SK-N-SH (cell line): ENCODE measurements at regions not wholly inside any gene's neighbourhood (a gene's known extent, or its start where the extent isn't known, plus 50 kb on each side); places are given as distances from the start of the nearest gene placed in this dataset.

Source experiments
- CTCF ChIA-PET: fragments of 300-600, 350-600 bp; formaldehyde crosslinking; extraction: SDS; loops from one replicate; lab custom pipeline; 2021; lab: Yijun Ruan, JAX
- POLR2A ChIA-PET: fragments of 350-600 bp; sonication (Branson Sonifier 250); formaldehyde crosslinking; extraction: SDS; loops from one replicate; lab custom pipeline; 2020; ENCODE audit warnings: antibody characterized with exemption, inconsistent platforms; lab: Yijun Ruan, JAX
- DNase-seq: peaks from one replicate; pipeline ENCODE4 v3.0.0; 2012
- H2AFZ ChIP-seq: fragments of 200-600 bp; sonication (generic); 2 replicates; pipeline ENCODE4 v1.8.1; 2016; ENCODE audit warnings: antibody characterized with exemption, mild to moderate bottlenecking, low read depth
- H3F3A ChIP-seq: fragments of 200-600 bp; sonication (generic); replicated peaks from 2 replicates; pipeline ENCODE3; 2016; ENCODE audit warnings: antibody characterized with exemption, mild to moderate bottlenecking; ENCODE audit not compliant: insufficient read depth
- H3K27ac ChIP-seq, 2 experiments: fragments of 200-500 bp in 1 of 2; fragments of 200-600 bp in 1 of 2; sonication (Bioruptor generic) in 1 of 2; sonication (generic), shearing (Covaris generic) in 1 of 2; 2 replicates each; pipeline versions ENCODE4 v1.5.1 to v1.6.1; 2014 to 2016; ENCODE audit warnings: low read depth in 2 of 2, inconsistent platforms in 1 of 2, low read length in 1 of 2, mild to moderate bottlenecking in 1 of 2, mixed read lengths in 1 of 2
- H3K27me3 ChIP-seq: fragments of 200-600 bp; sonication (generic), shearing (Covaris generic); 2 replicates; pipeline ENCODE4 v1.6.1; 2016; ENCODE audit warnings: mixed run types; ENCODE audit not compliant: insufficient read depth
- H3K36me3 ChIP-seq, 2 experiments: fragments of 200-500 bp in 1 of 2; fragments of 200-600 bp in 1 of 2; sonication (Bioruptor generic) in 1 of 2; sonication (generic) in 1 of 2; replicated peaks in 1 of 2; 2 replicates each; pipeline versions ENCODE3 to v1.5.1; 2014 to 2016; ENCODE audit warnings: low read length in 1 of 2, mild to moderate bottlenecking in 1 of 2; ENCODE audit not compliant: insufficient read depth in 2 of 2, control insufficient read depth in 1 of 2
- H3K4me1 ChIP-seq, 2 experiments: fragments of 200-500 bp in 1 of 2; fragments of 200-600 bp in 1 of 2; sonication (Bioruptor generic) in 1 of 2; sonication (generic), shearing (Covaris generic) in 1 of 2; 2 replicates each; pipeline versions ENCODE4 v1.5.1 to v1.6.1; 2014 to 2016; ENCODE audit warnings: low read depth in 1 of 2, low read length in 1 of 2, mixed run types in 1 of 2; ENCODE audit not compliant: insufficient read depth in 2 of 2, control insufficient read depth in 1 of 2
- H3K4me2 ChIP-seq: fragments of 200-600 bp; sonication (generic), shearing (Covaris generic); 2 replicates; pipeline ENCODE4 v1.6.1; 2017; ENCODE audit warnings: mixed run types
- H3K4me3 ChIP-seq, 2 experiments: fragments of 200-500 bp in 1 of 2; fragments of 200-600 bp in 1 of 2; sonication (Bioruptor generic) in 1 of 2; sonication (generic), shearing (Covaris generic) in 1 of 2; 2 replicates each; pipeline versions ENCODE4 v1.5.1 to v1.8.1; 2014 to 2016; ENCODE audit warnings: low read depth in 2 of 2, inconsistent platforms in 1 of 2, low read length in 1 of 2, mild to moderate bottlenecking in 1 of 2, mixed read lengths in 1 of 2, moderate library complexity in 1 of 2
- H3K79me2 ChIP-seq: fragments of 200-600 bp; sonication (generic); 2 replicates; pipeline ENCODE4 v1.8.1; 2017; ENCODE audit warnings: mild to moderate bottlenecking; ENCODE audit not compliant: insufficient read depth
- H3K9ac ChIP-seq: fragments of 200-600 bp; sonication (generic); 2 replicates; pipeline ENCODE4 v1.6.1; 2017; ENCODE audit warnings: mixed run types
- H3K9me2 ChIP-seq: fragments of 200-600 bp; sonication (generic); 2 replicates; pipeline ENCODE4 v1.6.1; 2017; ENCODE audit warnings: mixed run types
- H3K9me3 ChIP-seq: fragments of 200-600 bp; sonication (generic); 2 replicates; pipeline ENCODE4 v1.6.1; 2017; ENCODE audit warnings: mixed run types, mild to moderate bottlenecking, moderate library complexity
- H4K20me1 ChIP-seq: fragments of 200-600 bp; sonication (generic); 2 replicates; pipeline ENCODE4 v1.6.1; 2017; ENCODE audit warnings: mild to moderate bottlenecking, mixed run types; ENCODE audit not compliant: insufficient read depth
- CTCF ChIP-seq: fragments of 200-600 bp; sonication (generic); IDR thresholded peaks from 2 replicates; pipeline ENCODE4 v1.6.1; 2017; ENCODE audit warnings: antibody characterized with exemption, mild to moderate bottlenecking, moderate library complexity
- ELF1 ChIP-seq: IDR thresholded peaks from 2 replicates; pipeline ENCODE4 v1.4.0; 2012
- EP300 ChIP-seq, 2 experiments: IDR thresholded peaks; 2 replicates each; pipeline versions ENCODE4 v1.4.0 to v1.6.1; 2012; ENCODE audit warnings: borderline replicate concordance in 1 of 2, low read depth in 1 of 2, low read length in 1 of 2
- JUND ChIP-seq: IDR thresholded peaks from 2 replicates; pipeline ENCODE4 v1.4.0; 2012
- NRF1 ChIP-seq: IDR thresholded peaks from 2 replicates; pipeline ENCODE4 v1.6.1; 2012; ENCODE audit warnings: low read depth, mild to moderate bottlenecking, low read length
- RXRA ChIP-seq: IDR thresholded peaks from 2 replicates; pipeline ENCODE4 v1.4.0; 2012; ENCODE audit warnings: low read depth, mild to moderate bottlenecking, borderline replicate concordance
- SIN3A ChIP-seq: IDR thresholded peaks from 2 replicates; pipeline ENCODE4 v1.6.1; 2012; ENCODE audit warnings: low read depth, mild to moderate bottlenecking, low read length, moderate library complexity, borderline replicate concordance
- SMC3 ChIP-seq: IDR thresholded peaks from 2 replicates; pipeline ENCODE4 v1.6.1; 2012; ENCODE audit warnings: low read depth, low read length, improper control_type of control experiment
- TAF1 ChIP-seq: IDR thresholded peaks from 2 replicates; pipeline ENCODE4 v1.6.1; 2012; ENCODE audit warnings: low read depth, mild to moderate bottlenecking, low read length, moderate library complexity, borderline replicate concordance
- TCF12 ChIP-seq: IDR thresholded peaks from 2 replicates; pipeline ENCODE4 v1.4.0; 2012
- WGBS: methylation state at CpG from one replicate; pipeline ENCODE4 v1.1.6; 2017; ENCODE audit warnings: low lambda C conversion rate; 5-methylcytosine and 5-hydroxymethylcytosine counted together
- TF ChIP-seq, protein P1 (sequence below): fragments of 150-350 bp; IDR thresholded peaks from 2 replicates; pipeline ENCODE4 v1.6.1; 2017; ENCODE audit warnings: antibody characterized with exemption, low read length, low read depth, borderline replicate concordance

DNA sequence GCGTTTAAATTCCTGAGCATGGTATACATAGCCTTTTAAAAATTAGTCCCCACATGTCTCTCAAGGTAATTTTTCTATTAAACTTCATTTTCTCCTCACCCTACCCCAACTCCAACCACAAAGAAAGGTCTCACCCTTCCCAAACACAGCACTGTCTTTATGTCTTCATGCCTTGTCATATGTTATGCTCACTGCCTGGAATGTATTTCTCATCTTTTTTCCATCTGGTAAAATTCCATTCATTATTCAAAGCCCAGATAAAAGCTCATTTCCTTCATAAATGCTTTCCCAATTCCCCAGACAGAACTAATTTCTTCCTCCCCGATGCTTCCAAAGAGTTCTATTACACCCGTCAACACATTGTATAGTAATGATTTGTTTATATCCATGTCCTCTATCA, 302.0 kb downstream of the ALDH8A1 start:
- H3K4me3 ChIP-seq = no peak overlapping the region
- H3K9me2 ChIP-seq = no peaks in the 10 kb centered on the region
- H4K20me1 ChIP-seq = no peaks in the 10 kb centered on the region
- TF ChIP-seq EP300 (IDR thresholded peaks at IDR 0.05; ENCODE audit: borderline replicate concordance in 1 of 2, low read depth in 1 of 2, low read length in 1 of 2) = no peak; a peak in 1 of 4 replicates
- 0 out of 2 replicates have a peak, but pooled peaks have one; percentile 16 for TF ChIP-seq TCF12
- no peak for TF ChIP-seq SIN3A
- H3K27ac ChIP-seq = no peak overlapping the region
- H3K4me2 ChIP-seq = no peak overlapping the region
- WGBS = 70% methylated on average over 3 of the region's 3 CpGs
- POLR2A ChIA-PET = no interaction called here
- H3F3A ChIP-seq = no peaks in the 10 kb centered on the region
- no peaks in the 10 kb centered on the region for H3K36me3 ChIP-seq
- H2AFZ ChIP-seq = no peak overlapping the region; the same call in 1 of the 2 replicates
- H3K4me1 ChIP-seq = peaks cover 0 to 9% of the 10 kb centered on the region in 2 experiments; a peak in 2 of 4 replicates
- no peaks in the 10 kb centered on the region for H3K79me2 ChIP-seq
- DNase-seq = no peak
- H3K27me3 ChIP-seq = no peaks in the 10 kb centered on the region
- CTCF ChIA-PET = no interaction called here
- H3K9me3 ChIP-seq = no peaks in the 10 kb centered on the region
- H3K9ac ChIP-seq = no peak overlapping the region

DNA sequence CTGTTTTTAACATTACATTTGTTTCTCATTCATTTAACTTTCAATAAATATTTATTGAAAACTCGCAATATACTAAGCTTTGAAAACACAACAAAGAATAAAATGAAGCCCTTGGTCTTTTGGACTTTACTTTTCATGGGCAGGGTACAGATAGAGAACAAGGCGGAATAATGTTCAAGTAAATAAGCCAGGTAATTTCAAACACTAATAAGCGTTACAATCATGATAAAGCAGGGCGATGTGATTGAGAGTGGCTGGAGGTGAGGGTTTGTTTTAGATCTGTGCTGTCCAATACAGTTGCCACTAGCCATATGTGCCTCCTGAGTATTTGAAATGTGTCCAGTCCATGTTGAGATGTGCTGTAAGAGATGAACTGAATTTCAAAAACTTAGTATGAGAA, 307.1 kb downstream of the ALDH8A1 start:
- no peak overlapping the region for H2AFZ ChIP-seq
- H3F3A ChIP-seq = no peaks in the 10 kb centered on the region
- WGBS = 96% methylated on average over 4 of the region's 4 CpGs
- H3K79me2 ChIP-seq = no peaks in the 10 kb centered on the region
- no peak overlapping the region for H3K9ac ChIP-seq
- POLR2A ChIA-PET = no interaction called here
- no peak overlapping the region for H3K4me3 ChIP-seq
- no peak overlapping the region for H3K4me2 ChIP-seq
- no peaks in the 10 kb centered on the region for H4K20me1 ChIP-seq
- peaks cover 3 to 4% of the 10 kb centered on the region in 2 experiments; a peak in 3 of 4 replicates for H3K4me1 ChIP-seq
- H3K9me2 ChIP-seq = no peaks in the 10 kb centered on the region
- H3K27me3 ChIP-seq = no peaks in the 10 kb centered on the region
- CTCF ChIA-PET = interaction anchor here (2.7 to 3.1 kb wide), 2 partner anchors 469 to 486 kb away, joined by 9 to 17 read pairs; no protein-coding TSS in a partner anchor
- no peaks in the 10 kb centered on the region for H3K9me3 ChIP-seq
- TF ChIP-seq NRF1 = no peak
- no peak for TF ChIP-seq RXRA
- TF ChIP-seq, protein P1, sequence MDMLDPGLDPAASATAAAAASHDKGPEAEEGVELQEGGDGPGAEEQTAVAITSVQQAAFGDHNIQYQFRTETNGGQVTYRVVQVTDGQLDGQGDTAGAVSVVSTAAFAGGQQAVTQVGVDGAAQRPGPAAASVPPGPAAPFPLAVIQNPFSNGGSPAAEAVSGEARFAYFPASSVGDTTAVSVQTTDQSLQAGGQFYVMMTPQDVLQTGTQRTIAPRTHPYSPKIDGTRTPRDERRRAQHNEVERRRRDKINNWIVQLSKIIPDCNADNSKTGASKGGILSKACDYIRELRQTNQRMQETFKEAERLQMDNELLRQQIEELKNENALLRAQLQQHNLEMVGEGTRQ = no peak
- TF ChIP-seq SMC3 = no peak
- TF ChIP-seq CTCF = no peak
- TF ChIP-seq ELF1 = no peak
- TF ChIP-seq JUND = no peak
- no peak for TF ChIP-seq TAF1
- TF ChIP-seq, all 33 proteins: peak for 0
- Histone ChIP-seq H3K27ac (peak overlapping the region; percentile 26 to 43; a peak in 2 of 4 replicates), H3K36me3 (no peaks in the 10 kb centered on the region)
- DNase-seq = no peak
